ENCODE measurements at regions not wholly inside any gene's neighbourhood (a gene's known extent, or its start where the extent isn't known, plus 50 kb on each side); places are given as distances from the start of the nearest gene placed in this dataset.
"Not testable (repeated sequence)": the region's sequence is repeated elsewhere in the genome, so short reads cannot be mapped to it uniquely, and the experiment has no call there.

- in situ Hi-C loops (cut with MboI; ENCODE audit: low pct_unique_long_range_greater_than_20kb, low sequenced_read_pairs, unreplicated experiment) = no loop called here
- DNase-seq (ENCODE audit: low spot score) = no peak
- no peak for TF ChIP-seq CTCF (IDR thresholded peaks at IDR 0.05; ENCODE audit: extremely low read depth, insufficient read depth, missing control alignments)
Observed at GRCh38 chr10:9157656-9158055, 1103.2 kb downstream of the GATA3 start.

- in situ Hi-C loops (cut with MboI; ENCODE audit: low pct_unique_long_range_greater_than_20kb, low sequenced_read_pairs, unreplicated experiment) = no loop called here
- no peak for DNase-seq (ENCODE audit: low spot score)
- TF ChIP-seq CTCF (IDR thresholded peaks at IDR 0.05; ENCODE audit: extremely low read depth, insufficient read depth, missing control alignments) = no peak
Observed at GRCh38 chr10:9158675-9159074, 1104.2 kb downstream of the GATA3 start.

GRCh38 chr10:9160275-9160674, 1105.8 kb downstream of the GATA3 start:
- TF ChIP-seq CTCF (IDR thresholded peaks at IDR 0.05; ENCODE audit: extremely low read depth, insufficient read depth, missing control alignments) = no peak
- in situ Hi-C loops (cut with MboI; ENCODE audit: low pct_unique_long_range_greater_than_20kb, low sequenced_read_pairs, unreplicated experiment) = no loop called here
- no peak for DNase-seq (ENCODE audit: low spot score)

GRCh38 chr10:9163699-9164098, 1109.2 kb downstream of the GATA3 start:
- TF ChIP-seq CTCF (IDR thresholded peaks at IDR 0.05; ENCODE audit: extremely low read depth, insufficient read depth, missing control alignments) = no peak
- in situ Hi-C loops (cut with MboI; ENCODE audit: low pct_unique_long_range_greater_than_20kb, low sequenced_read_pairs, unreplicated experiment) = no loop called here
- no peak for DNase-seq (ENCODE audit: low spot score)

- in situ Hi-C loops (cut with MboI; ENCODE audit: low pct_unique_long_range_greater_than_20kb, low sequenced_read_pairs, unreplicated experiment) = no loop called here
- no peak for TF ChIP-seq CTCF (IDR thresholded peaks at IDR 0.05; ENCODE audit: extremely low read depth, insufficient read depth, missing control alignments)
Observed at GRCh38 chr10:9166770-9167169, 1112.3 kb downstream of the GATA3 start.

GRCh38 chr10:9172276-9172675, 1117.8 kb downstream of the GATA3 start:
- DNase-seq (ENCODE audit: low spot score) = no peak
- no peak for TF ChIP-seq CTCF (IDR thresholded peaks at IDR 0.05; ENCODE audit: extremely low read depth, insufficient read depth, missing control alignments)
- in situ Hi-C loops (cut with MboI; ENCODE audit: low pct_unique_long_range_greater_than_20kb, low sequenced_read_pairs, unreplicated experiment) = no loop called here

More at GRCh38 chr10:9166770-9167169, 1112.3 kb downstream of the GATA3 start:
- DNase-seq (ENCODE audit: low spot score) = no peak

GRCh38 chr10:9175200-9175599, 1120.7 kb downstream of the GATA3 start:
- no peak for DNase-seq (ENCODE audit: low spot score)

GRCh38 chr10:9183197-9183880, 1128.9 kb downstream of the GATA3 start:
- DNase-seq (ENCODE audit: low spot score); in situ Hi-C loops (cut with MboI; ENCODE audit: low pct_unique_long_range_greater_than_20kb, low sequenced_read_pairs, unreplicated experiment): not testable (repeated sequence)

More at GRCh38 chr10:9175200-9175599, 1120.7 kb downstream of the GATA3 start:
- in situ Hi-C loops (cut with MboI; ENCODE audit: low pct_unique_long_range_greater_than_20kb, low sequenced_read_pairs, unreplicated experiment) = no loop called here
- no peak for TF ChIP-seq CTCF (IDR thresholded peaks at IDR 0.05; ENCODE audit: extremely low read depth, insufficient read depth, missing control alignments)

Data from GM13977 (cell line).